ENCODE measurements at regions not wholly inside any gene's neighbourhood (a gene's known extent, or its start where the extent isn't known, plus 50 kb on each side); places are given as distances from the start of the nearest gene placed in this dataset.

- no peak for FAIRE-seq
- DNase-seq (ENCODE audit: insufficient read length, low spot score): no peak
- TF ChIP-seq POLR2A (IDR thresholded peaks at IDR 0.05; ENCODE audit: low read depth, low read length) (no peak), POLR2AphosphoS5 (IDR thresholded peaks at IDR 0.05; ENCODE audit: low read depth, low read length) (no peak), TAF1 (IDR thresholded peaks at IDR 0.05; ENCODE audit: low read depth, low read length) (no peak), POU2F2 (IDR thresholded peaks at IDR 0.05; ENCODE audit: low read depth, low read length) (no peak), SPI1 (IDR thresholded peaks at IDR 0.05; ENCODE audit: low read depth, low read length) (no peak), PAX5 (IDR thresholded peaks at IDR 0.05; ENCODE audit: insufficient read depth, low read length, severe bottlenecking) (no peak)
Observed at GRCh38 chr10:118218562-118218961, 123.6 kb downstream of the FAM204A start.

- DNase-seq (ENCODE audit: insufficient read length, low spot score) (no peak), FAIRE-seq (no peak)
- TF ChIP-seq TAF1 (IDR thresholded peaks at IDR 0.05; ENCODE audit: low read depth, low read length): no peak
Observed at GRCh38 chr10:118216571-118217170, 125.5 kb downstream of the FAM204A start.

DNA sequence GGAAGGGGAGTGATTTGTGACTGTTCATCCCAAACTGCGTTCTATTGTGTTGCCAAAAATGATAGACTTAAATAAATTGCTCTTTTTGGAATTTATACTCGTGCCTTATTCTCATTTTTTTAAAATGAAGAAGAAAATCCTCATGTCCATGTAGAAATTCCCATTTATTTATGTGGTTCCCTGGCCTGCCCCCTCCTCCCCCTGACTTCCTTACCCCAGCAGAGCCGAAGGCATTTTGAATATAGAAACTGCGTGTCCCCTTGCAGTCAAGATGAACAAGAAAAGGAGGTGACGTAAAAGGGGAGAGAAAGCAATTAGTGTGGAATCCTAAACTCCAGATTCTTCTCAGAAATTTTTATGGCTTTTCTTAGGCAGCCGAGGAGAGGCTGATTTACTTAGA is 126.1 kb downstream of the FAM204A start:
- FAIRE-seq (no peak), DNase-seq (ENCODE audit: insufficient read length, low spot score) (no peak)
- TF ChIP-seq TAF1 (IDR thresholded peaks at IDR 0.05; ENCODE audit: low read depth, low read length): no peak

- no peak for FAIRE-seq
- no peak for DNase-seq (ENCODE audit: insufficient read length, low spot score)
- no peak for TF ChIP-seq SPI1 (IDR thresholded peaks at IDR 0.05; ENCODE audit: low read depth, low read length)
- TF ChIP-seq POU2F2 (IDR thresholded peaks at IDR 0.05; ENCODE audit: low read depth, low read length): no peak
- TF ChIP-seq POLR2AphosphoS5 (IDR thresholded peaks at IDR 0.05; ENCODE audit: low read depth, low read length): no peak
- TF ChIP-seq PAX5 (IDR thresholded peaks at IDR 0.05; ENCODE audit: insufficient read depth, low read length, severe bottlenecking): no peak
- no peak for TF ChIP-seq POLR2A (IDR thresholded peaks at IDR 0.05; ENCODE audit: low read depth, low read length)
- no peak for TF ChIP-seq TAF1 (IDR thresholded peaks at IDR 0.05; ENCODE audit: low read depth, low read length)
Observed at GRCh38 chr10:118214776-118215175, 127.3 kb downstream of the FAM204A start.

- FAIRE-seq: no peak
- TF ChIP-seq TAF1 (IDR thresholded peaks at IDR 0.05; ENCODE audit: low read depth, low read length) (no peak), POLR2AphosphoS5 (IDR thresholded peaks at IDR 0.05; ENCODE audit: low read depth, low read length) (no peak), POU2F2 (IDR thresholded peaks at IDR 0.05; ENCODE audit: low read depth, low read length) (no peak), PAX5 (IDR thresholded peaks at IDR 0.05; ENCODE audit: insufficient read depth, low read length, severe bottlenecking) (no peak), POLR2A (IDR thresholded peaks at IDR 0.05; ENCODE audit: low read depth, low read length) (no peak), SPI1 (IDR thresholded peaks at IDR 0.05; ENCODE audit: low read depth, low read length) (no peak)
- no peak for DNase-seq (ENCODE audit: insufficient read length, low spot score)
Observed at GRCh38 chr10:118213436-118213835, 128.7 kb downstream of the FAM204A start.

GRCh38 chr10:118210276-118210675 is 131.8 kb downstream of the FAM204A start:
- FAIRE-seq: no peak
- TF ChIP-seq POLR2AphosphoS5 (IDR thresholded peaks at IDR 0.05; ENCODE audit: low read depth, low read length) (no peak), SPI1 (IDR thresholded peaks at IDR 0.05; ENCODE audit: low read depth, low read length) (no peak), POU2F2 (IDR thresholded peaks at IDR 0.05; ENCODE audit: low read depth, low read length) (no peak), PAX5 (IDR thresholded peaks at IDR 0.05; ENCODE audit: insufficient read depth, low read length, severe bottlenecking) (no peak), POLR2A (IDR thresholded peaks at IDR 0.05; ENCODE audit: low read depth, low read length) (no peak), TAF1 (IDR thresholded peaks at IDR 0.05; ENCODE audit: low read depth, low read length) (no peak)
- DNase-seq (ENCODE audit: insufficient read length, low spot score): no peak

- no peak for DNase-seq (ENCODE audit: insufficient read length, low spot score)
- no peak for FAIRE-seq
Observed at GRCh38 chr10:118209215-118209614, 132.9 kb downstream of the FAM204A start.

DNA sequence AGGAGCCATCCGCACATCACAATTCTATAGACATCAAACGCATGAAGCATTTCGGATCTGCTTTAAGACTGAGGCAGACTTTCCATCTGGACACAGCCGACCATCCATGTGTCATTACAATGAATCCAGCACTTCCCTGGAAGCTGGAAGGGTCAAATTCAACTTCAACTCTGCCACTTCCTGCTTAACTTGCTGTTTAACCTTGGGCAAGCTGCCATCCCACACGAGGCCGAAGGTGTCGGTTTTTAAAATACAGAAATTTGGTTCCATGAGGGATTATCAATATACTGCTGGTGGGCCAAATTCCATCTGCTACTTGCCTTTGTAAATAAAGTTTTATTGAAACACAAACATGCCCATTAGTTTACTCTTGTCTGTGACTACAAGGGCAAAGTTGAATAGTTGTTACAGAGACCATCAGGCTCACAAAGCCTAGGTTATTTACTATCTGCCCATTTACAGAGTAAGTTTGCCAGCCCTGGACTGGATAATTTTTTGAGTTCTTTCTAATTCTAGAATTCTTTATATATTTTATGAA is 134.6 kb downstream of the FAM204A start:
- FAIRE-seq (no peak), DNase-seq (ENCODE audit: insufficient read length, low spot score) (no peak)
- TF ChIP-seq PAX5 (IDR thresholded peaks at IDR 0.05; ENCODE audit: insufficient read depth, low read length, severe bottlenecking) (no peak), POLR2AphosphoS5 (IDR thresholded peaks at IDR 0.05; ENCODE audit: low read depth, low read length) (no peak), TAF1 (IDR thresholded peaks at IDR 0.05; ENCODE audit: low read depth, low read length) (no peak), POLR2A (IDR thresholded peaks at IDR 0.05; ENCODE audit: low read depth, low read length) (no peak), SPI1 (IDR thresholded peaks at IDR 0.05; ENCODE audit: low read depth, low read length) (no peak), POU2F2 (IDR thresholded peaks at IDR 0.05; ENCODE audit: low read depth, low read length) (no peak)

More at GRCh38 chr10:118209215-118209614, 132.9 kb downstream of the FAM204A start:
- no peak for TF ChIP-seq POU2F2 (IDR thresholded peaks at IDR 0.05; ENCODE audit: low read depth, low read length)
- TF ChIP-seq TAF1 (IDR thresholded peaks at IDR 0.05; ENCODE audit: low read depth, low read length): no peak
- TF ChIP-seq SPI1 (IDR thresholded peaks at IDR 0.05; ENCODE audit: low read depth, low read length): no peak
- no peak for TF ChIP-seq POLR2AphosphoS5 (IDR thresholded peaks at IDR 0.05; ENCODE audit: low read depth, low read length)
- no peak for TF ChIP-seq PAX5 (IDR thresholded peaks at IDR 0.05; ENCODE audit: insufficient read depth, low read length, severe bottlenecking)
- TF ChIP-seq POLR2A (IDR thresholded peaks at IDR 0.05; ENCODE audit: low read depth, low read length): no peak

- FAIRE-seq (no peak), DNase-seq (ENCODE audit: insufficient read length, low spot score) (no peak)
- TF ChIP-seq SPI1 (IDR thresholded peaks at IDR 0.05; ENCODE audit: low read depth, low read length) (no peak), POLR2A (IDR thresholded peaks at IDR 0.05; ENCODE audit: low read depth, low read length) (no peak)
Observed at GRCh38 chr10:118204292-118204943, 137.7 kb downstream of the FAM204A start.

DNA sequence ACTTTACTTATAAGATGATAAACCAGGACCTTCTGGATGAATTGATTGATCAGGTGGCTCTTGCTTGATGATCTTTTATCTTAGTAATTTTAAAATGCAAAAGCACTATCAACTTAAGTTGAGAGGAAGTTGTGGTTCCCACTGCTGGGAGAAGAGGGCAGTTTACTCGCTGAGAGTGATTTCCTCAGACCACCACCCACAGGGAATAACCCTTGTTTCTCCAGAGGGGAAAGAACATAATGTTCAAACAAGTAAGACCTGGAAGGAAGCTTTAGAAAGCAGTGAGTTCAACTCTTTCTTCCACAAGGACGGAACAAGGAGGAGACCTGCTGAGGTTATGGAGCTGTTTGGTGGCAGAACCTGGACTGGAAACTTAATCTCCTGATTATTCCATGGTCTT is 138.7 kb downstream of the FAM204A start:
- no peak for DNase-seq (ENCODE audit: insufficient read length, low spot score)
- no peak for TF ChIP-seq POLR2AphosphoS5 (IDR thresholded peaks at IDR 0.05; ENCODE audit: low read depth, low read length)
- no peak for TF ChIP-seq POLR2A (IDR thresholded peaks at IDR 0.05; ENCODE audit: low read depth, low read length)
- no peak for TF ChIP-seq SPI1 (IDR thresholded peaks at IDR 0.05; ENCODE audit: low read depth, low read length)
- TF ChIP-seq POU2F2 (IDR thresholded peaks at IDR 0.05; ENCODE audit: low read depth, low read length): no peak
- no peak for TF ChIP-seq TAF1 (IDR thresholded peaks at IDR 0.05; ENCODE audit: low read depth, low read length)
- no peak for TF ChIP-seq PAX5 (IDR thresholded peaks at IDR 0.05; ENCODE audit: insufficient read depth, low read length, severe bottlenecking)
- no peak for FAIRE-seq
